ENCODE measurements at regions not wholly inside any gene's neighbourhood (a gene's known extent, or its start where the extent isn't known, plus 50 kb on each side); places are given as distances from the start of the nearest gene placed in this dataset.

GRCh38 chr4:119781044-119781443, 152.4 kb upstream of the PDE5A start (continued):
- no peak for TF ChIP-seq ZNF576 (CRISPR knock-in tag; IDR thresholded peaks at IDR 0.05)
- no peak for TF ChIP-seq TAF1 (CRISPR knock-in tag; IDR thresholded peaks at IDR 0.05)
- TF ChIP-seq SIX4 (CRISPR knock-in tag; IDR thresholded peaks at IDR 0.05), result no peak
- no peak for TF ChIP-seq TFE3 (CRISPR knock-in tag; IDR thresholded peaks at IDR 0.05)
- no peak for TF ChIP-seq ZNF605 (CRISPR knock-in tag; IDR thresholded peaks at IDR 0.05)
- TF ChIP-seq MZF1 (CRISPR knock-in tag; IDR thresholded peaks at IDR 0.05; ENCODE audit: borderline replicate concordance), result no peak

GRCh38 chr4:119774840-119775239, 146.2 kb upstream of the PDE5A start:
- DNase-seq (ENCODE audit: low spot score) (no peak), FAIRE-seq (no peak), ATAC-seq (no peak)
- POLR2A ChIA-PET, result no interaction called here
- intact Hi-C loops (cut with micrococcal nuclease; ENCODE audit: unreplicated experiment), result no loop called here
- TF ChIP-seq, protein P1, sequence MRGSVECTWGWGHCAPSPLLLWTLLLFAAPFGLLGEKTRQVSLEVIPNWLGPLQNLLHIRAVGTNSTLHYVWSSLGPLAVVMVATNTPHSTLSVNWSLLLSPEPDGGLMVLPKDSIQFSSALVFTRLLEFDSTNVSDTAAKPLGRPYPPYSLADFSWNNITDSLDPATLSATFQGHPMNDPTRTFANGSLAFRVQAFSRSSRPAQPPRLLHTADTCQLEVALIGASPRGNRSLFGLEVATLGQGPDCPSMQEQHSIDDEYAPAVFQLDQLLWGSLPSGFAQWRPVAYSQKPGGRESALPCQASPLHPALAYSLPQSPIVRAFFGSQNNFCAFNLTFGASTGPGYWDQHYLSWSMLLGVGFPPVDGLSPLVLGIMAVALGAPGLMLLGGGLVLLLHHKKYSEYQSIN (CRISPR knock-in tag; IDR thresholded peaks at IDR 0.05; ENCODE audit: borderline replicate concordance), result no peak
- no peak for TF ChIP-seq EHMT2 (IDR thresholded peaks at IDR 0.05; ENCODE audit: borderline replicate concordance, low read depth, low read length)
- TF ChIP-seq ZNF552 (CRISPR knock-in tag; IDR thresholded peaks at IDR 0.05; ENCODE audit: borderline replicate concordance), result no peak
- TF ChIP-seq, protein P2, sequence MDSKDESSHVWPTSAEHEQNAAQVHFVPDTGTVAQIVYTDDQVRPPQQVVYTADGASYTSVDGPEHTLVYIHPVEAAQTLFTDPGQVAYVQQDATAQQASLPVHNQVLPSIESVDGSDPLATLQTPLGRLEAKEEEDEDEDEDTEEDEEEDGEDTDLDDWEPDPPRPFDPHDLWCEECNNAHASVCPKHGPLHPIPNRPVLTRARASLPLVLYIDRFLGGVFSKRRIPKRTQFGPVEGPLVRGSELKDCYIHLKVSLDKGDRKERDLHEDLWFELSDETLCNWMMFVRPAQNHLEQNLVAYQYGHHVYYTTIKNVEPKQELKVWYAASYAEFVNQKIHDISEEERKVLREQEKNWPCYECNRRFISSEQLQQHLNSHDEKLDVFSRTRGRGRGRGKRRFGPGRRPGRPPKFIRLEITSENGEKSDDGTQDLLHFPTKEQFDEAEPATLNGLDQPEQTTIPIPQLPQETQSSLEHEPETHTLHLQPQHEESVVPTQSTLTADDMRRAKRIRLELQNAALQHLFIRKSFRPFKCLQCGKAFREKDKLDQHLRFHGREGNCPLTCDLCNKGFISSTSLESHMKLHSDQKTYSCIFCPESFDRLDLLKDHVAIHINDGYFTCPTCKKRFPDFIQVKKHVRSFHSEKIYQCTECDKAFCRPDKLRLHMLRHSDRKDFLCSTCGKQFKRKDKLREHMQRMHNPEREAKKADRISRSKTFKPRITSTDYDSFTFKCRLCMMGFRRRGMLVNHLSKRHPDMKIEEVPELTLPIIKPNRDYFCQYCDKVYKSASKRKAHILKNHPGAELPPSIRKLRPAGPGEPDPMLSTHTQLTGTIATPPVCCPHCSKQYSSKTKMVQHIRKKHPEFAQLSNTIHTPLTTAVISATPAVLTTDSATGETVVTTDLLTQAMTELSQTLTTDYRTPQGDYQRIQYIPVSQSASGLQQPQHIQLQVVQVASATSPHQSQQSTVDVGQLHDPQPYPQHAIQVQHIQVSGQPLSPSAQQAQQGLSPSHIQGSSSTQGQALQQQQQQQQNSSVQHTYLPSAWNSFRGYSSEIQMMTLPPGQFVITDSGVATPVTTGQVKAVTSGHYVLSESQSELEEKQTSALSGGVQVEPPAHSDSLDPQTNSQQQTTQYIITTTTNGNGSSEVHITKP (CRISPR knock-in tag; IDR thresholded peaks at IDR 0.05; ENCODE audit: low read depth), result no peak
- no peak for TF ChIP-seq THAP11 (CRISPR knock-in tag; IDR thresholded peaks at IDR 0.05)
- TF ChIP-seq PHF20 (CRISPR knock-in tag; IDR thresholded peaks at IDR 0.05), result no peak
- TF ChIP-seq MTA3 (CRISPR knock-in tag; IDR thresholded peaks at IDR 0.05), result no peak
- TF ChIP-seq FOSL2 (CRISPR knock-in tag; IDR thresholded peaks at IDR 0.05), result no peak
- no peak for TF ChIP-seq ATAD3A (CRISPR knock-in tag; IDR thresholded peaks at IDR 0.05)
- no peak for TF ChIP-seq YEATS2 (CRISPR knock-in tag; IDR thresholded peaks at IDR 0.05; ENCODE audit: borderline replicate concordance)
- H3K4me2 ChIP-seq (ENCODE audit: low read depth, low read length), result no peak overlapping the region
- H3K27ac ChIP-seq (ENCODE audit: extremely low read length, insufficient read depth, low read length), result no peak overlapping the region
- no peak overlapping the region for H3K9ac ChIP-seq (ENCODE audit: insufficient read depth, low read depth, low read length)
- H2AFZ ChIP-seq (ENCODE audit: low read length), result no peak overlapping the region
- 0% methylated on average over 2 of the region's 2 CpGs for WGBS (ENCODE audit: low lambda C conversion rate)
- H3K9me3 ChIP-seq (ENCODE audit: low read length), result no peaks in the 10 kb centered on the region
- H3K27me3 ChIP-seq (ENCODE audit: control insufficient read depth in 1 of 2, insufficient read depth in 2 of 2, low read length in 2 of 2), result no peaks in the 10 kb centered on the region
- CTCF ChIA-PET (ENCODE audit: low intra/inter-chr PET ratio, low total read pairs), result no interaction called here
- no peaks in the 10 kb centered on the region for H3K36me3 ChIP-seq (replicated peaks in 1 of 2; ENCODE audit: control insufficient read depth in 1 of 2, insufficient read depth in 2 of 2, low read length in 2 of 2)
- H3K79me2 ChIP-seq (ENCODE audit: insufficient read depth, low read length), result no peaks in the 10 kb centered on the region
- in situ Hi-C loops (cut with HindIII; ENCODE audit: extremely low pct_ligation_motif_present, low pct_unique_long_range_greater_than_20kb), result no loop called here
- no TSS peak for BruUV-seq (replicated peaks)
- no peak overlapping the region for H3K4me3 ChIP-seq (replicated peaks in 1 of 3; ENCODE audit: insufficient read depth in 1 of 3, low read depth in 2 of 3, low read length in 3 of 3)
- H4K20me1 ChIP-seq (ENCODE audit: insufficient read depth, low read length), result no peaks in the 10 kb centered on the region
- H3K4me1 ChIP-seq (ENCODE audit: insufficient read depth, low read length), result no peaks in the 10 kb centered on the region
